ENCODE measurements at regions not wholly inside any gene's neighbourhood (a gene's known extent, or its start where the extent isn't known, plus 50 kb on each side); places are given as distances from the start of the nearest gene placed in this dataset.

DNA sequence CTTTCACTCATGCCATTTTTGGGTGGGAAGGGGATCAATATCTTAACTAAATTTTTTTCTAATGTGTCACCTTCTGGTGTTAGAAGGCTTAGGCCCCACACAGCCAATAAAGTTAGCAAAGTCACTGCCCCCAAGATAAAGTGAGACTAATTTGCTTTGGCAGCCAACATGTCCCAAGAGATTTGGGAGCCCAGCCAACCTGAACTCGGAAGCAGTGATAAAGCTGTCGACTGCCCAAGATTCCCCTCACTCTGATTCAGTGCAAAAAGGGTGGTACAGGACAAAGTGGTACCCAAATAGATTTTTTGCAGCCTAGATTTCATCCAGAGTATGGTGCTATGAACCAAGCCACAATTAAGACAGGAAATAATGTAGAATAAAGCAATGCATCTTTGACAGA, 572.5 kb upstream of the ARRDC3 start:
- 68% methylated on average over 2 of the region's 2 CpGs for WGBS

DNA sequence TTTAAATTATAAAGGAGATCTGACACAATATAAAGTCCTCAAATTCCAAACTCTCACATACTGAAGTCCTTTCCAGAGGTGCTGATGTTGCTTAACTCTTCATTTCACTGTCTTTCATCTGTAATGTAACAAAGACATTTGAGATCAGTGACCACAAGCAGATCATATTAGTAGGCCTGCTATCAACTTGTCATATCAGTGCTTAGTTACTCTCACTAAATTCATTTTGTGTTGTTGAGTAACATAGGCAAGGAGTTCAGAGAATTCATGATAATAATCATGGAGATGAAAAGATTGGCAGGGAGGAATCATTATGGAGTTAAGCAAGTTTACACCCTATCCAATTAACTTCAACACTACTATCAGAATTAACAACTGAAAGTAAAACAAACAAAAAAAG, 571.0 kb upstream of the ARRDC3 start:
- Histone ChIP-seq H3K23ac (ENCODE audit: low read length in 2 of 2) (no peak overlapping the region), H4K8ac (ENCODE audit: low read length) (no peak overlapping the region), H3K9ac (ENCODE audit: low read length) (no peak overlapping the region), H4K91ac (ENCODE audit: low read length) (no peak overlapping the region), H2BK15ac (ENCODE audit: low read depth, poor library complexity, severe bottlenecking) (no peak overlapping the region), H3K79me1 (replicated peaks; ENCODE audit: low read length, poor library complexity, severe bottlenecking) (no peaks in the 10 kb centered on the region), H3K27me3 (ENCODE audit: control insufficient read depth in 1 of 2, insufficient read depth in 1 of 2, low read length in 2 of 2) (no peaks in the 10 kb centered on the region), H2BK5ac (ENCODE audit: low read depth, low read length, poor library complexity, severe bottlenecking) (no peak overlapping the region), H3K27ac (ENCODE audit: low read length, poor library complexity, severe bottlenecking) (no peak overlapping the region), H2BK12ac (ENCODE audit: low read length in 2 of 2) (no peak overlapping the region), H2AFZ (ENCODE audit: low read depth, low read length) (no peak overlapping the region), H3K4me3 (ENCODE audit: insufficient read depth in 1 of 2, low read depth in 1 of 2, low read length in 2 of 2) (no peak overlapping the region), H3K14ac (ENCODE audit: low read length in 2 of 2) (no peak overlapping the region), H3K18ac (ENCODE audit: low read depth in 1 of 2, low read length in 2 of 2) (no peak overlapping the region), H2BK120ac (ENCODE audit: low read depth, low read length) (no peak overlapping the region), H2AK5ac (ENCODE audit: low read length, severe bottlenecking) (no peak overlapping the region), H3K9me3 (ENCODE audit: control insufficient read depth, low read length) (no peaks in the 10 kb centered on the region), H3K4me1 (ENCODE audit: control insufficient read depth, insufficient read depth, low read depth, low read length) (no peaks in the 10 kb centered on the region), H3K4ac (ENCODE audit: low read depth in 1 of 2, low read length in 2 of 2) (no peak overlapping the region), H3K4me2 (ENCODE audit: low read length, poor library complexity, severe bottlenecking) (no peak overlapping the region), H3K36me3 (ENCODE audit: control insufficient read depth in 1 of 2, insufficient read depth in 2 of 2, low read depth in 1 of 2, low read length in 2 of 2) (no peaks in the 10 kb centered on the region)
- no peak for DNase-seq

More for the DNA sequence above, 572.5 kb upstream of the ARRDC3 start:
- Histone ChIP-seq H3K4me1 (ENCODE audit: control insufficient read depth, insufficient read depth, low read depth, low read length) (no peaks in the 10 kb centered on the region), H3K4me3 (ENCODE audit: insufficient read depth in 1 of 2, low read depth in 1 of 2, low read length in 2 of 2) (no peak overlapping the region), H3K27me3 (ENCODE audit: control insufficient read depth in 1 of 2, insufficient read depth in 1 of 2, low read length in 2 of 2) (no peaks in the 10 kb centered on the region), H3K79me1 (replicated peaks; ENCODE audit: low read length, poor library complexity, severe bottlenecking) (no peaks in the 10 kb centered on the region), H3K9me3 (ENCODE audit: control insufficient read depth, low read length) (no peaks in the 10 kb centered on the region), H3K14ac (ENCODE audit: low read length in 2 of 2) (no peak overlapping the region), H4K8ac (ENCODE audit: low read length) (no peak overlapping the region), H3K9ac (ENCODE audit: low read length) (no peak overlapping the region), H2BK120ac (ENCODE audit: low read depth, low read length) (no peak overlapping the region), H2AFZ (ENCODE audit: low read depth, low read length) (no peak overlapping the region), H4K91ac (ENCODE audit: low read length) (no peak overlapping the region), H3K18ac (ENCODE audit: low read depth in 1 of 2, low read length in 2 of 2) (no peak overlapping the region), H2BK15ac (ENCODE audit: low read depth, poor library complexity, severe bottlenecking) (no peak overlapping the region), H2AK5ac (ENCODE audit: low read length, severe bottlenecking) (no peak overlapping the region), H2BK12ac (ENCODE audit: low read length in 2 of 2) (no peak overlapping the region), H3K4ac (ENCODE audit: low read depth in 1 of 2, low read length in 2 of 2) (no peak overlapping the region), H3K4me2 (ENCODE audit: low read length, poor library complexity, severe bottlenecking) (no peak overlapping the region), H2BK5ac (ENCODE audit: low read depth, low read length, poor library complexity, severe bottlenecking) (no peak overlapping the region), H3K27ac (ENCODE audit: low read length, poor library complexity, severe bottlenecking) (no peak overlapping the region), H3K36me3 (ENCODE audit: control insufficient read depth in 1 of 2, insufficient read depth in 2 of 2, low read depth in 1 of 2, low read length in 2 of 2) (no peaks in the 10 kb centered on the region), H3K23ac (ENCODE audit: low read length in 2 of 2) (no peak overlapping the region)
- no peak for DNase-seq

DNA sequence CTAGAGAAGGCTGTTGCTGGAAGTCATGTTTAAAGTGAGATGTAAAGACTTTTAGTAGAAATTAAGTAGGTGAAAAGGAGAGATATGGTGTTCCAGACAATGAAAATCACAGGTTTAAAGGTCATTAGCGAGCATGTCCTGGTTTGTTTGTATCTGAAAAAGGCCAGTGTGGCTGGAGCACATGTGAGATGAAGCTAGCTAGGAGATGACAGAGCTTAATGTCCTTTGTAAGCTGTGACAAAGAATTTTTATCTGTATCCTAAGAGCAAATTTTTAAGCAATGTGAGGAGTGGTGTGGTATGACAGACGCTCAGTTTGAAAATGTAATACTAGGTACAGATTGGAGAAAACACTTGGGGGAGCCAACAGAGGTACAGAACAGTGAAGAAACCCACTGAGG, 567.2 kb upstream of the ARRDC3 start:
- H3K9me3 ChIP-seq (ENCODE audit: control insufficient read depth, low read length): no peaks in the 10 kb centered on the region
- H3K4me1 ChIP-seq (ENCODE audit: control insufficient read depth, insufficient read depth, low read depth, low read length): no peaks in the 10 kb centered on the region
- no peak overlapping the region for H2AK5ac ChIP-seq (ENCODE audit: low read length, severe bottlenecking)
- H4K8ac ChIP-seq (ENCODE audit: low read length): no peak overlapping the region
- H4K91ac ChIP-seq (ENCODE audit: low read length): no peak overlapping the region
- H3K4ac ChIP-seq (ENCODE audit: low read depth in 1 of 2, low read length in 2 of 2): no peak overlapping the region
- no peaks in the 10 kb centered on the region for H3K36me3 ChIP-seq (ENCODE audit: control insufficient read depth in 1 of 2, insufficient read depth in 2 of 2, low read depth in 1 of 2, low read length in 2 of 2)
- no peak for DNase-seq
- no peak overlapping the region for H3K23ac ChIP-seq (ENCODE audit: low read length in 2 of 2)
- no peak overlapping the region for H3K27ac ChIP-seq (ENCODE audit: low read length, poor library complexity, severe bottlenecking)
- WGBS: 98% methylated on average over 2 of the region's 2 CpGs
- no peak overlapping the region for H2BK12ac ChIP-seq (ENCODE audit: low read length in 2 of 2)
- H3K27me3 ChIP-seq (ENCODE audit: control insufficient read depth in 1 of 2, insufficient read depth in 1 of 2, low read length in 2 of 2): peaks cover 0 to 7% of the 10 kb centered on the region in 2 experiments
- no peak overlapping the region for H2BK120ac ChIP-seq (ENCODE audit: low read depth, low read length)
- no peak overlapping the region for H3K4me3 ChIP-seq (ENCODE audit: insufficient read depth in 1 of 2, low read depth in 1 of 2, low read length in 2 of 2)
- no peak overlapping the region for H3K14ac ChIP-seq (ENCODE audit: low read length in 2 of 2)
- no peak overlapping the region for H2BK5ac ChIP-seq (ENCODE audit: low read depth, low read length, poor library complexity, severe bottlenecking)
- no peak overlapping the region for H3K18ac ChIP-seq (ENCODE audit: low read depth in 1 of 2, low read length in 2 of 2)
- no peaks in the 10 kb centered on the region for H3K79me1 ChIP-seq (replicated peaks; ENCODE audit: low read length, poor library complexity, severe bottlenecking)
- no peak overlapping the region for H2BK15ac ChIP-seq (ENCODE audit: low read depth, poor library complexity, severe bottlenecking)
- H2AFZ ChIP-seq (ENCODE audit: low read depth, low read length): no peak overlapping the region
- no peak overlapping the region for H3K4me2 ChIP-seq (ENCODE audit: low read length, poor library complexity, severe bottlenecking)
- H3K9ac ChIP-seq (ENCODE audit: low read length): no peak overlapping the region

DNA sequence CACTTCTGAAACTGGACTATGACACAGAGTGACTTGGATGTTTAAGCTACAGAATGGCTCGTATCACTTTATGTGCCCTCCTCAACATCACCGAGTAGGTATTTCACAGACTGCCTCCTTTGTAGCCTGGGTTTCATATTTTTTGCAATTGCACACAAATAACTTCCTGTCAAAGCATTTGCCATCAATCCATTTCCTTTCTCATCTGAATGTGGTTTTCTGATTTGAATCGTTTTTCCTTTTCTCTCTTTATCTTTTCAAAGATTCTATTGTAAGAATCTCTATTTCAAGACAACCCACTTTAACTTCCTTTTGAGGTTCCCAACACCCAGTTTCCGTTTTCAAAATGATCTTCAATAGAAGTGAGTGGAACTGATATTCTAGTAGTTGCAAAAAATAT, 563.8 kb upstream of the ARRDC3 start:
- H3K27me3 ChIP-seq (ENCODE audit: control insufficient read depth in 1 of 2, insufficient read depth in 1 of 2, low read length in 2 of 2): peaks cover 0 to 16% of the 10 kb centered on the region in 2 experiments
- no peak overlapping the region for H3K9ac ChIP-seq (ENCODE audit: low read length)
- no peak overlapping the region for H2AK5ac ChIP-seq (ENCODE audit: low read length, severe bottlenecking)
- no peak overlapping the region for H3K23ac ChIP-seq (ENCODE audit: low read length in 2 of 2)
- no peak overlapping the region for H2BK12ac ChIP-seq (ENCODE audit: low read length in 2 of 2)
- 97% methylated on average over 3 of the region's 4 CpGs for WGBS
- no peak overlapping the region for H3K27ac ChIP-seq (ENCODE audit: low read length, poor library complexity, severe bottlenecking)
- H3K4me1 ChIP-seq (ENCODE audit: control insufficient read depth, insufficient read depth, low read depth, low read length): no peaks in the 10 kb centered on the region
- H4K91ac ChIP-seq (ENCODE audit: low read length): no peak overlapping the region
- H3K14ac ChIP-seq (ENCODE audit: low read length in 2 of 2): no peak overlapping the region
- H3K18ac ChIP-seq (ENCODE audit: low read depth in 1 of 2, low read length in 2 of 2): no peak overlapping the region
- no peak overlapping the region for H2AFZ ChIP-seq (ENCODE audit: low read depth, low read length)
- no peak overlapping the region for H2BK120ac ChIP-seq (ENCODE audit: low read depth, low read length)
- H3K36me3 ChIP-seq (ENCODE audit: control insufficient read depth in 1 of 2, insufficient read depth in 2 of 2, low read depth in 1 of 2, low read length in 2 of 2): no peaks in the 10 kb centered on the region
- H3K9me3 ChIP-seq (ENCODE audit: control insufficient read depth, low read length): no peaks in the 10 kb centered on the region
- H3K4me3 ChIP-seq (ENCODE audit: insufficient read depth in 1 of 2, low read depth in 1 of 2, low read length in 2 of 2): no peak overlapping the region
- H4K8ac ChIP-seq (ENCODE audit: low read length): no peak overlapping the region
- H3K4me2 ChIP-seq (ENCODE audit: low read length, poor library complexity, severe bottlenecking): no peak overlapping the region
- H2BK5ac ChIP-seq (ENCODE audit: low read depth, low read length, poor library complexity, severe bottlenecking): no peak overlapping the region
- DNase-seq: no peak
- H3K79me1 ChIP-seq (replicated peaks; ENCODE audit: low read length, poor library complexity, severe bottlenecking): no peaks in the 10 kb centered on the region
- no peak overlapping the region for H3K4ac ChIP-seq (ENCODE audit: low read depth in 1 of 2, low read length in 2 of 2)
- no peak overlapping the region for H2BK15ac ChIP-seq (ENCODE audit: low read depth, poor library complexity, severe bottlenecking)
